ENCODE measurements at regions not wholly inside any gene's neighbourhood (a gene's known extent, or its start where the extent isn't known, plus 50 kb on each side); places are given as distances from the start of the nearest gene placed in this dataset.

DNA sequence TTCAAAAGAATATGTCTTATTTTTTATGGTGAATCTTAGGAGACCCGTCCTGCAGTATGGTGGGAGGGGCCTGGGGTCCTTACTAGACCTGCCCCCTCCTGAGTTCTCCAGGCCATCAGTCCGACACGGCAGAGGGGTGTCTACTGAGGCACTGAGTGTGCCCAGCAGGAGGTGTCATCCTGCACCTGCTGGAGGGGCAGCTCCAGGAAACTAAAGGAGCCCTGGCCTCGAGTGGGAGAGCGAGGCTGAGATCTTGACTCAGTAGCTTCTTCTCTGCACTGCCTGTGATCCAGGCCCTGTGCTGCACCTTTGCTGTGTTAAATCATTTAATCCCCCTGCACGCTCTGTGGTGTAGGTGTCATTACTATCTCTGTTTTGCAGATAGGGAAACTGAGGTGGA lies 587.7 kb downstream of the PTPRU start:
- in situ Hi-C loops (cut with HindIII; ENCODE audit: extremely low pct_ligation_motif_present, low pct_unique_long_range_greater_than_20kb) (no loop called here), intact Hi-C loops (cut with micrococcal nuclease; ENCODE audit: unreplicated experiment) (no loop called here)
- ChIA-PET CTCF (ENCODE audit: low intra/inter-chr PET ratio, low total read pairs) (no interaction called here), POLR2A (no interaction called here)
- 19% methylated on average over 5 of the region's 6 CpGs for WGBS (ENCODE audit: low lambda C conversion rate)
- BruUV-seq (replicated peaks): no TSS peak
- no peaks in the 10 kb centered on the region for H3K9me3 ChIP-seq (ENCODE audit: low read length)
- peaks cover 0 to 11% of the 10 kb centered on the region in 2 experiments; a peak in 3 of 5 replicates for H3K27me3 ChIP-seq (ENCODE audit: control insufficient read depth in 1 of 2, insufficient read depth in 2 of 2, low read length in 2 of 2)
- H3K79me2 ChIP-seq (ENCODE audit: insufficient read depth, low read length): no peaks in the 10 kb centered on the region
- H3K4me1 ChIP-seq (ENCODE audit: insufficient read depth, low read length): no peaks in the 10 kb centered on the region
- ATAC-seq (no peak), FAIRE-seq (no peak), DNase-seq (ENCODE audit: low spot score) (no peak)
- no peak overlapping the region for H2AFZ ChIP-seq (ENCODE audit: low read length)
- no peak overlapping the region for H3K27ac ChIP-seq (ENCODE audit: extremely low read length, insufficient read depth, low read length)
- H3K36me3 ChIP-seq (replicated peaks in 1 of 2; ENCODE audit: control insufficient read depth in 1 of 2, insufficient read depth in 2 of 2, low read length in 2 of 2): no peaks in the 10 kb centered on the region
- H3K4me2 ChIP-seq (ENCODE audit: low read depth, low read length): no peak overlapping the region
- no peak overlapping the region for H3K4me3 ChIP-seq (replicated peaks in 1 of 3; ENCODE audit: insufficient read depth in 1 of 3, low read depth in 2 of 3, low read length in 3 of 3)
- H3K9ac ChIP-seq (ENCODE audit: insufficient read depth, low read depth, low read length): no peak overlapping the region
- TF ChIP-seq TEAD2 (CRISPR knock-in tag; IDR thresholded peaks at IDR 0.05): no peak
- TF ChIP-seq, protein P1, sequence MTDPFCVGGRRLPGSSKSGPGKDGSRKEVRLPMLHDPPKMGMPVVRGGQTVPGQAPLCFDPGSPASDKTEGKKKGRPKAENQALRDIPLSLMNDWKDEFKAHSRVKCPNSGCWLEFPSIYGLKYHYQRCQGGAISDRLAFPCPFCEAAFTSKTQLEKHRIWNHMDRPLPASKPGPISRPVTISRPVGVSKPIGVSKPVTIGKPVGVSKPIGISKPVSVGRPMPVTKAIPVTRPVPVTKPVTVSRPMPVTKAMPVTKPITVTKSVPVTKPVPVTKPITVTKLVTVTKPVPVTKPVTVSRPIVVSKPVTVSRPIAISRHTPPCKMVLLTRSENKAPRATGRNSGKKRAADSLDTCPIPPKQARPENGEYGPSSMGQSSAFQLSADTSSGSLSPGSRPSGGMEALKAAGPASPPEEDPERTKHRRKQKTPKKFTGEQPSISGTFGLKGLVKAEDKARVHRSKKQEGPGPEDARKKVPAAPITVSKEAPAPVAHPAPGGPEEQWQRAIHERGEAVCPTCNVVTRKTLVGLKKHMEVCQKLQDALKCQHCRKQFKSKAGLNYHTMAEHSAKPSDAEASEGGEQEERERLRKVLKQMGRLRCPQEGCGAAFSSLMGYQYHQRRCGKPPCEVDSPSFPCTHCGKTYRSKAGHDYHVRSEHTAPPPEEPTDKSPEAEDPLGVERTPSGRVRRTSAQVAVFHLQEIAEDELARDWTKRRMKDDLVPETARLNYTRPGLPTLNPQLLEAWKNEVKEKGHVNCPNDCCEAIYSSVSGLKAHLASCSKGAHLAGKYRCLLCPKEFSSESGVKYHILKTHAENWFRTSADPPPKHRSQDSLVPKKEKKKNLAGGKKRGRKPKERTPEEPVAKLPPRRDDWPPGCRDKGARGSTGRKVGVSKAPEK (CRISPR knock-in tag; IDR thresholded peaks at IDR 0.05; ENCODE audit: borderline replicate concordance): no peak
- TF ChIP-seq ZSCAN9 (CRISPR knock-in tag; IDR thresholded peaks at IDR 0.05; ENCODE audit: borderline replicate concordance): no peak
- no peak for TF ChIP-seq ZFP36L1 (CRISPR knock-in tag; IDR thresholded peaks at IDR 0.05)
- TF ChIP-seq, protein P2, sequence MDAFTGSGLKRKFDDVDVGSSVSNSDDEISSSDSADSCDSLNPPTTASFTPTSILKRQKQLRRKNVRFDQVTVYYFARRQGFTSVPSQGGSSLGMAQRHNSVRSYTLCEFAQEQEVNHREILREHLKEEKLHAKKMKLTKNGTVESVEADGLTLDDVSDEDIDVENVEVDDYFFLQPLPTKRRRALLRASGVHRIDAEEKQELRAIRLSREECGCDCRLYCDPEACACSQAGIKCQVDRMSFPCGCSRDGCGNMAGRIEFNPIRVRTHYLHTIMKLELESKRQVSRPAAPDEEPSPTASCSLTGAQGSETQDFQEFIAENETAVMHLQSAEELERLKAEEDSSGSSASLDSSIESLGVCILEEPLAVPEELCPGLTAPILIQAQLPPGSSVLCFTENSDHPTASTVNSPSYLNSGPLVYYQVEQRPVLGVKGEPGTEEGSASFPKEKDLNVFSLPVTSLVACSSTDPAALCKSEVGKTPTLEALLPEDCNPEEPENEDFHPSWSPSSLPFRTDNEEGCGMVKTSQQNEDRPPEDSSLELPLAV (CRISPR knock-in tag; conservative IDR thresholded peaks at IDR 0.05; ENCODE audit: low read depth): no peak
- no peak for TF ChIP-seq CBX2 (IDR thresholded peaks at IDR 0.05; ENCODE audit: low read depth, low read length)
- TF ChIP-seq CBX2 (CRISPR knock-in tag; IDR thresholded peaks at IDR 0.05; ENCODE audit: low read depth): no peak
- TF ChIP-seq CC2D1A (CRISPR knock-in tag; IDR thresholded peaks at IDR 0.05): no peak
- TF ChIP-seq, protein P3, sequence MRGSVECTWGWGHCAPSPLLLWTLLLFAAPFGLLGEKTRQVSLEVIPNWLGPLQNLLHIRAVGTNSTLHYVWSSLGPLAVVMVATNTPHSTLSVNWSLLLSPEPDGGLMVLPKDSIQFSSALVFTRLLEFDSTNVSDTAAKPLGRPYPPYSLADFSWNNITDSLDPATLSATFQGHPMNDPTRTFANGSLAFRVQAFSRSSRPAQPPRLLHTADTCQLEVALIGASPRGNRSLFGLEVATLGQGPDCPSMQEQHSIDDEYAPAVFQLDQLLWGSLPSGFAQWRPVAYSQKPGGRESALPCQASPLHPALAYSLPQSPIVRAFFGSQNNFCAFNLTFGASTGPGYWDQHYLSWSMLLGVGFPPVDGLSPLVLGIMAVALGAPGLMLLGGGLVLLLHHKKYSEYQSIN (CRISPR knock-in tag; IDR thresholded peaks at IDR 0.05; ENCODE audit: borderline replicate concordance): no peak
- TF ChIP-seq NCOA5 (CRISPR knock-in tag; IDR thresholded peaks at IDR 0.05): no peak
- no peak for TF ChIP-seq YY1 (IDR thresholded peaks at IDR 0.05; ENCODE audit: insufficient read depth, insufficient replicate concordance, low read depth, low read length)
- TF ChIP-seq NPAS2 (CRISPR knock-in tag; IDR thresholded peaks at IDR 0.05; ENCODE audit: borderline replicate concordance): no peak
- H4K20me1 ChIP-seq (ENCODE audit: insufficient read depth, low read length): no peaks in the 10 kb centered on the region
